HEK293T (cell line): ENCODE measurements at regions not wholly inside any gene's neighbourhood (a gene's known extent, or its start where the extent isn't known, plus 50 kb on each side); places are given as distances from the start of the nearest gene placed in this dataset.

ENCODE experiments used
- ARNT ChIP-seq: fragments of 450-650 bp; IDR thresholded peaks from 2 replicates; pipeline ENCODE4 v1.6.1; 2017; ENCODE audit warnings: mild to moderate bottlenecking
- FOXA1 ChIP-seq: fragments of 450-650 bp; IDR thresholded peaks from 2 replicates; pipeline ENCODE4 v1.6.1; 2016; ENCODE audit warnings: mild to moderate bottlenecking
- FOXK2 ChIP-seq: fragments of 450-650 bp; IDR thresholded peaks from 2 replicates; pipeline ENCODE4 v1.6.1; 2016; ENCODE audit warnings: mild to moderate bottlenecking
- FOXM1 ChIP-seq: fragments of 450-650 bp; IDR thresholded peaks from 2 replicates; pipeline ENCODE4 v1.6.1; 2017; ENCODE audit warnings: mild to moderate bottlenecking, borderline replicate concordance
- HDGF ChIP-seq: fragments of 450-650 bp; IDR thresholded peaks from 2 replicates; pipeline ENCODE4 v1.6.1; 2017; ENCODE audit warnings: antibody characterized with exemption, borderline replicate concordance
- NFRKB ChIP-seq: fragments of 450-650 bp; IDR thresholded peaks from 2 replicates; pipeline ENCODE4 v1.6.1; 2016; ENCODE audit warnings: mild to moderate bottlenecking, moderate library complexity
- PKNOX1 ChIP-seq: fragments of 450-650 bp; IDR thresholded peaks from 2 replicates; pipeline ENCODE4 v1.6.1; 2016
- SP1 ChIP-seq: fragments of 450-650 bp; IDR thresholded peaks from 2 replicates; pipeline ENCODE4 v1.6.1; 2017
- SUZ12 ChIP-seq: fragments of 450-650 bp; IDR thresholded peaks from 2 replicates; pipeline ENCODE4 v1.6.1; 2016; ENCODE audit warnings: mild to moderate bottlenecking
- TARDBP ChIP-seq: fragments of 450-650 bp; IDR thresholded peaks from 2 replicates; pipeline ENCODE4 v1.6.1; 2016
- ZNF384 ChIP-seq: fragments of 450-650 bp; IDR thresholded peaks from 2 replicates; pipeline ENCODE4 v1.6.1; 2016

- TF ChIP-seq ZNF384 (no peak), TARDBP (no peak), PKNOX1 (no peak), SUZ12 (no peak), SP1 (no peak), HDGF (no peak), FOXA1 (no peak), ARNT (no peak), FOXK2 (no peak), FOXM1 (no peak), NFRKB (no peak)
Measured at GRCh38 chr13:104766319-104766718, 1700.1 kb upstream of the SLC10A2 start.
